HK-2 (cell line): ENCODE measurements at regions not wholly inside any gene's neighbourhood (a gene's known extent, or its start where the extent isn't known, plus 50 kb on each side); places are given as distances from the start of the nearest gene placed in this dataset.
"Not testable (repeated sequence)": the region's sequence is repeated elsewhere in the genome, so short reads cannot be mapped to it uniquely, and the experiment has no call there.

Experiments used
- DNase-seq: peaks from one replicate; pipeline ENCODE4 v3.0.0-alpha.2; 2018; ENCODE audit not compliant: unreplicated experiment

DNA sequence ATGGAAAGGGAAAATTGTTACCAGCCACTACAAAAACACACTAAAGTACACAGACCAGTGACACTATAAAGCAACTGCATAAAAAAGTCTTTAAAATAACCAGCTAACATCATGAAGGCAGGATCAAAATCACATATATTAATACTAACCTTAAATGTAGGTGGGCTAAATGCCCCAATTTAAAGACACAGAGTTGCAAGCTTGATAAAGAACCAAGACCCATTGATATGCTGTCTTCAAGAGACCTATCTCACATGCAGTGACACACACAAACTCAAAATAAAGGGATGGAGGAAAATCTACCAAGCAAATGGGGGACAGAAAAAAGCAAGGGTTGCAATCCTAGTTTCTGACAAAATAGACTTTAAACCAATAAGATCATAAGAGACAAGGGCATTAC, 246.3 kb downstream of the SEC16B start:
- no peak for DNase-seq

GRCh38 chr1:177710696-177711620, 258.9 kb downstream of the SEC16B start:
- DNase-seq: no peak

DNA sequence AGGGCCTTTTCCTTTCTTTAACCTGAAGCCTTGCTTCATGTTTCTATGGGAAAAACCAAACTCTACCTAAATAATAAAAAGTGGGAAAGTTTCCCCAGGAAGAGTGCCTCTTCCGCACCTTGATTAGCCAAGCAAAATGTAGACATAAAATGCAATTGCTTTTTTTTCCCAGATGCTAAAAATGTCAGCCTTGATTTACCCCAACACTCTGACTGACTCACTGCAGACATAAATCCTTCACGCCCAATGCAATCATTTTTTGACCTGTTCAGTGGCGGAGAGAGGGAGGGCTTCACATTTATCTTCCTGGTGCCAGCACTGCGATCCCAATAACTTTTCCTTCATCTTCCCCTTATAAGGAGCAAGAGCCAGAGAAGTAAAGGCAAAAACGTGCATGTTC, 261.5 kb downstream of the SEC16B start:
- no peak for DNase-seq

- no peak for DNase-seq
These were observed 262.9 kb downstream of the SEC16B start for GRCh38 chr1:177706977-177707376.

GRCh38 chr1:177705839-177706238, 264.0 kb downstream of the SEC16B start:
- no peak for DNase-seq

GRCh38 chr1:177703888-177704446, 265.9 kb downstream of the SEC16B start:
- DNase-seq: no peak

- DNase-seq: no peak
These were observed 268.1 kb downstream of the SEC16B start for GRCh38 chr1:177701654-177702353.

DNA sequence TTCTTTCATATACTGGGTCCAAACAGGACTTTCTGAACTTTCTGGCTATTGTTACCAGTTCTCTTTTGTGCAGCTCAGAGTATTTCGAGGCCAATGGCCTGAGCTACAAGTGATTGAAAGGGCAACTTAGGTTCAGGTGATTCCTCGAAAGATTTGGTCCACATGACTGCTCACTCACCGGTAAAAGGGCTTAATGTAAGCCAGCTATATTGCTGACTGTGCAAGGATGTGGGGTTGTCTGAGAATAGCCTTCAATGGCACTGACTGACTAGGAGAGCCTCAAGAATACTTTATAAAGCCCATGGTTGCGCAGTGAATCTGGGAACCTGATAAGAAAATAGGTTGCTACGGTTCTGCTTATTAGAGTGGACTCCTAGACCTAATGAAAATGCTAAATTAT, 269.0 kb downstream of the SEC16B start:
- no peak for DNase-seq

DNA sequence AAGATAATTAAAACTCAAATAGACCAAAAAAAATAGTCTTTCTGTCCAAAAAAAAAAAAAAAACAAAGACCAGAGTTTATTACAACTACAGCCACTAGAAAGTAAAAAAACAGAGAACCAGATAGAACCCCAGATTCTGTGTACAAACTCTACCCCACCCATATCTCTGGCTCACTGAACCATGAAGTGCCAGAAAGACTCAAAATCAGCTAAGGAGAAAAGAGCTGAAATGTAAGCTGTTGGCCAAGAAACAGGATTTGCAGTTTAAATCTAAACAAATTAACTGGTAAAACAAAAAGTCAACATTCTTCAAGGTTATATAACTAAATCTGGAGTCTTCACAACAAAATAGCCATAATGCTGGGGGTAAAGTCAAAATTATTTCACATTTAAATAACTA, 278.9 kb downstream of the SEC16B start:
- no peak for DNase-seq

DNA sequence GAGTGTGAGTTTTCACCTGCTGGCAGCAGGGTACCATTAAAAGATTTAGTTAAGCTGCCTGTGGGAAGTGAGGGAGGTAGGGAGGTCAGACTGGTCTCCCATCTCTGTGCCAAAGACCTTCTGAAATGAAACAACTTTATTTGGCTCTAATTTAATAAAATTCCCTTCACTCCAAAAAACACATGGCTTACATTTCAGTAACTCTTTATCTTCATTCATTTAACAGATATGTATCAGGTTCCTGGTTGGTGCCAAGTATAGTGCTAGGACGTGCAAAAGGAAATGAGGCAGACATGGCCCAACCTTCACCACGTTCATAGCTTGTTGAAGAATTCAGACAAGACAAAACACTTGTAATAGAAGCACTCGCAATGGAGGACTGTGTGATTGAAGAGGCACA, 282.3 kb downstream of the SEC16B start:
- no peak for DNase-seq

GRCh38 chr1:177686933-177687332, 282.9 kb downstream of the SEC16B start:
- no peak for DNase-seq

DNA sequence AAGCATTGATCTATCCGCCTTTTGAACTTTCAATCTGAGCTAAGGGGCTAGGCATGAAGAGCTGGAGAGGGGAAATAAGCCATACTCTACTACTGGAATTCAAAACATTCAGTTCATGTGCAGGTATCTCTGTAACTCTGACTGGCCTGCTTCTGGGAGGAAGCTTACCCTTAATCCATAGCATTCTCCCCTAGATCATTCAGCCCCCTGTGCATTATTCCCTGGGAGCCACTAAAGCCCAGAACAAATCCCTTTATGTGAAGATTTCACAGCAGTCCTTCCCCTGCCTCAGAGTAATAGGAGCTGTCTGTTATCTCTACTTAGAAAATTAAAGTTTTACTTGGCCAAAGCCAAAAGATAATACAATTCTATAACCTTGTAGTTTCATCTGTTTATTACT, 300.7 kb downstream of the SEC16B start:
- DNase-seq: no peak

DNA sequence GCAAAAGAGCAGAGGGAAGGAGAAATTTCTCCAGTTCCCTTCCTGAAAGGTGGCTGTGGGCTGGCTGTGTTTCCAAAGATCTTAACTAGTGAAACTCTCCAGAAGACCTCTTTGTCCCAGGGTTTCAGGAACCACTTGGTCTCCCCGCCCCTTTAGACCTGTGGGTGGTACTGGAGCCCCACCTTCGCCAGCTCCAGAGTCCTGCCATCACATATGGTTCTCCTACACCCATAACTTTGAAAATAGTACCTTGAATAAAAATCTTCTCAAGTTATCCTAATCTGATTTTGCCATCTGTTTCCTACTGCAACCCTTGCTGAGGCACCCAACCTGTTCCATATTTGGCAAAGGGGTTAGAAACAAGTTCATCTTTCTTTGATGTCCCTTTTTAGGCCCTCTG, 303.9 kb downstream of the SEC16B start:
- DNase-seq: no peak

- not testable (repeated sequence) for DNase-seq
These were observed 305.1 kb downstream of the SEC16B start for GRCh38 chr1:177664742-177665141.

GRCh38 chr1:177660188-177660587, 309.7 kb downstream of the SEC16B start:
- DNase-seq: no peak

- DNase-seq: no peak
These were observed 310.6 kb downstream of the SEC16B start for GRCh38 chr1:177659281-177659680.

- DNase-seq: no peak
These were observed 313.3 kb downstream of the SEC16B start for GRCh38 chr1:177656598-177656997.

DNA sequence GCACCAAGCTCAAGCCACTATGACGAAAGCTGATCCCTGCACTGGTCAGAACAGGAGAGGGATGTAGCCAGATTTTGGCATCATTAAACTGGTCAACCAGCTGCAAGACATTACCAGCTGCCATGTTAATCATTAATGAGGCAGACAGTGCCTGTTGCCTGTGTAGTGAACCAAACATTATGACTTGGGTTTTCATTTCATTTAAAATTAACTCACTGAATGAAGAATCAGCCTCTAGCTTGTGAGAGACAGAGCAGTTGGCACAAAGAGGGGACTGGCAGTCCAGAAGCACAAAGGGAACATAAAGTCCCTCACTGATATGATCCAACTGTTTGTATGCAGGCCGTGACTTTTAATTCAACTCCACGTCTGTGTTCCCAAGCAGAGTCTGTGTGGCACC, 318.9 kb downstream of the SEC16B start:
- DNase-seq: no peak

GRCh38 chr1:177648731-177649265, 321.1 kb downstream of the SEC16B start:
- no peak for DNase-seq

DNA sequence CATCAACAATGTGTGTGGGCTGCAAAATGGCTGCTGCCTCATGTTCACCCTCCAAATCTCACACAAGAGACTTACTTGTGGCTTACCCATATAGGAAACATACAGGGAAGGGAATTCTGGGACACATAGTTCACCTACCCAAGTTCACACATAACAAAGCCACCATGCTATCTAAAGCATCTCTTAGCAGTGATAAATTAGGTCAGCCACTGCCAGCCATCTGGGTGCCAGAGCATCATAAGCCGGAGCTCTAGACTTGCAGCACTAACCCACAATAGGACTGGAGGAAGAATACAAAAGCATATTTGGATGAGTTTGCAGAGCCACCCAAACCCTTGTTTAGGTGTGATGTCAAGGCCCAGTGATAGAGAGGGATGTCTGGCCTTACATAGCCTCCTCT, 321.7 kb downstream of the SEC16B start:
- DNase-seq: no peak

DNA sequence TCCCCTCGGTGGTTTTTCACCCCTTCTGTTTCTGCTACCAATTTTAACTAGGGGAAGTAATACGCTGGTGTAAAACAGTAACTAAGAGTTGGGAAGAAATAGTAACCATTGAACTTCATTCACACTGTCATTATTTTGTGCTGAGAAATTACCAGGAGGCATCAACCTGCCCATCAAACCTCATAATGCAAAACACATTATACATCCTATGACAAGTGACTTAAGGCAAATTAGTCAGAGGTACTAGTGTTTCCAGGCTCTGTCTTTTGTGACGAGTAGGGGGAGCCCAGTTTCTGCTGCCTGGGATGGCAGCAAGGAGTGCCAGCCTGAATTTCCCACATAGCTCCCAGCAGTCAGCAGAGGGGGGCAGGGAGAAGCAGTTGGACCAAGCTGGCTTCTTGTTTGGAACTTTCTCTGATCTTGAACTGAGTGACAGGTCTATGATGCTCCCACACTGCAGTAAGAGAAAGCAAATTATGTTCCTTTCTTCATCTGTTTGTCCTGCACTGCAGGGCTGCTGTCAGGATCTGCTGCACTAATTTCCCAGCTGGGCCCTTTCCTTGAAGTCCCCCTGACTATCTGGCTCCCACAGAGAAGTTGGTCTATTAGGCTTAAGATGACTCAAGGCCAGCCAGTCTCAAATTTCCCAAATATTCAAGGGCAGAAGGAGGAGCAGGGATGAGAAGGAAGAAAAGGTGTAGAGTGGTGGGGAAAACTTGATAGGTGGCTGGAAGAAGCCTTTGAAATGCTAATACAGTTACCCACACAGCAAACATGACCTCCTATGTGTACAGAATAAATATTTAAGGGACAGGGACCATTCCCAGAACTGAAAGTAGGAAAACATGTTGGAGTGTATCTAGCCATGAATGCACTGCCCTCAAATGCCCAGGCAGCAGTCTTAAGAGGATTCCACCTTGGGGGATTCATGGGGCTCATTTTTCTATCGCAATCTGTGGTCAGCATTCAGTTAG, 322.8 kb downstream of the SEC16B start:
- no peak for DNase-seq
